Neural cell (in vitro differentiated cells): ENCODE measurements at regions not wholly inside any gene's neighbourhood (a gene's known extent, or its start where the extent isn't known, plus 50 kb on each side); places are given as distances from the start of the nearest gene placed in this dataset.

ENCODE experiments used
- CTCF ChIP-seq: fragments of 450-650 bp; IDR thresholded peaks from 2 replicates; pipeline ENCODE4 v1.5.1; 2014; ENCODE audit warnings: antibody characterized with exemption, mild to moderate bottlenecking, moderate library complexity; ENCODE audit not compliant: poor library complexity, severe bottlenecking
- EZH2 ChIP-seq: fragments of 200-600, 300-800 bp; shearing (Covaris generic), sonication (generic); IDR thresholded peaks from 2 replicates; pipeline ENCODE4 v1.6.1; 2014; ENCODE audit warnings: antibody characterized with exemption, low read length, borderline replicate concordance, mild to moderate bottlenecking; ENCODE audit not compliant: insufficient read depth, poor library complexity, severe bottlenecking
- MXI1 ChIP-seq: fragments of 450-650 bp; conservative IDR thresholded peaks from 2 replicates; pipeline ENCODE4 v1.6.1; 2014; ENCODE audit warnings: antibody characterized with exemption, mild to moderate bottlenecking; ENCODE audit not compliant: poor library complexity, severe bottlenecking
- POLR2AphosphoS5 ChIP-seq: IDR thresholded peaks from 2 replicates; pipeline ENCODE4 v1.6.1; 2012
- TAF1 ChIP-seq: IDR thresholded peaks from 2 replicates; pipeline ENCODE4 v1.6.1; 2012; ENCODE audit warnings: low read depth

GRCh38 chr3:192055946-192056345, 595.0 kb downstream of the PYDC2 start:
- TF ChIP-seq CTCF (no peak), EZH2 (no peak), TAF1 (no peak), POLR2AphosphoS5 (no peak), MXI1 (no peak)
